Endothelial cell (in vitro differentiated cells): ENCODE measurements at regions not wholly inside any gene's neighbourhood (a gene's known extent, or its start where the extent isn't known, plus 50 kb on each side); places are given as distances from the start of the nearest gene placed in this dataset.

ENCODE experiments used
- DNase-seq: peaks from one replicate; pipeline ENCODE4 v3.0.0; 2021; ENCODE audit warnings: low spot score
- H3K27ac Mint-ChIP-seq: one replicate; pipeline ENCODE4 v1.8.0; 2021; ENCODE audit warnings: mixed read lengths, inconsistent platforms; ENCODE audit not compliant: unreplicated experiment
- H3K27me3 Mint-ChIP-seq: one replicate; pipeline ENCODE4 v1.8.0; 2021; ENCODE audit warnings: mild to moderate bottlenecking, moderate library complexity, mixed read lengths, inconsistent platforms; ENCODE audit not compliant: unreplicated experiment
- H3K36me3 Mint-ChIP-seq: one replicate; pipeline ENCODE4 v1.8.0; 2021; ENCODE audit warnings: mild to moderate bottlenecking, low read depth, mixed read lengths, inconsistent platforms; ENCODE audit not compliant: unreplicated experiment
- H3K4me1 Mint-ChIP-seq: one replicate; pipeline ENCODE4 v1.8.0; 2021; ENCODE audit warnings: mild to moderate bottlenecking, mixed read lengths, inconsistent platforms; ENCODE audit not compliant: unreplicated experiment
- H3K4me3 Mint-ChIP-seq: one replicate; pipeline ENCODE4 v1.8.0; 2021; ENCODE audit warnings: mild to moderate bottlenecking, mixed read lengths, inconsistent platforms; ENCODE audit not compliant: unreplicated experiment
- H3K9me3 Mint-ChIP-seq: one replicate; pipeline ENCODE4 v1.8.0; 2021; ENCODE audit warnings: mixed read lengths, inconsistent platforms; ENCODE audit not compliant: unreplicated experiment
- TF ChIP-seq, protein P1 (sequence below): fragments of 200-600 bp; sonication (generic); IDR thresholded peaks from one replicate; pipeline ENCODE4 v1.5.0; 2021; ENCODE audit warnings: antibody characterized with exemption; ENCODE audit not compliant: unreplicated experiment

DNA sequence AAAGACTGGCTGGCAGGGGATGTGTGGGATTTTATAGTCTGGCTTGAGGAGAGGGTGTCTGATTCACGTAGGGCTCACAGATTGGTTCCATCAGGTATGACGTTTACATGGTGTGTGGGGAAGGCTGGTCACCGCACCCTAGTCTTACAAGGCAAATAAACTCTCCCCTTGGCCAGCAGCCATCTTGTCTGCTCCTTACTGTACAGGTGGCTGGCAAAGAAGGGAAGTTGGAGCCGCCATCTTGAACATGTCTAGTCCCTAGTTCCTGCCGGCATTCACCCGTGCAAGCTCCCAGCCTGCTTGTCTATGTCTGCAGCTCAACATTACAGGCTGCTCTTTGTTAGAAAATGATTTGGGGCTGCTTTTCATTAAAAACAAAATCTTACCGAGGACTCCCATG is 97.6 kb downstream of the RAMP3 start:
- H3K9me3 Mint-ChIP-seq: no peaks in the 10 kb centered on the region
- no peaks in the 10 kb centered on the region for H3K36me3 Mint-ChIP-seq
- TF ChIP-seq, protein P1, sequence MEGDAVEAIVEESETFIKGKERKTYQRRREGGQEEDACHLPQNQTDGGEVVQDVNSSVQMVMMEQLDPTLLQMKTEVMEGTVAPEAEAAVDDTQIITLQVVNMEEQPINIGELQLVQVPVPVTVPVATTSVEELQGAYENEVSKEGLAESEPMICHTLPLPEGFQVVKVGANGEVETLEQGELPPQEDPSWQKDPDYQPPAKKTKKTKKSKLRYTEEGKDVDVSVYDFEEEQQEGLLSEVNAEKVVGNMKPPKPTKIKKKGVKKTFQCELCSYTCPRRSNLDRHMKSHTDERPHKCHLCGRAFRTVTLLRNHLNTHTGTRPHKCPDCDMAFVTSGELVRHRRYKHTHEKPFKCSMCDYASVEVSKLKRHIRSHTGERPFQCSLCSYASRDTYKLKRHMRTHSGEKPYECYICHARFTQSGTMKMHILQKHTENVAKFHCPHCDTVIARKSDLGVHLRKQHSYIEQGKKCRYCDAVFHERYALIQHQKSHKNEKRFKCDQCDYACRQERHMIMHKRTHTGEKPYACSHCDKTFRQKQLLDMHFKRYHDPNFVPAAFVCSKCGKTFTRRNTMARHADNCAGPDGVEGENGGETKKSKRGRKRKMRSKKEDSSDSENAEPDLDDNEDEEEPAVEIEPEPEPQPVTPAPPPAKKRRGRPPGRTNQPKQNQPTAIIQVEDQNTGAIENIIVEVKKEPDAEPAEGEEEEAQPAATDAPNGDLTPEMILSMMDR: no peak
- H3K4me1 Mint-ChIP-seq: no peaks in the 10 kb centered on the region
- H3K27me3 Mint-ChIP-seq: peaks cover 6% of the 10 kb centered on the region
- DNase-seq: no peak
- no peak overlapping the region for H3K27ac Mint-ChIP-seq
- no peak overlapping the region for H3K4me3 Mint-ChIP-seq

DNA sequence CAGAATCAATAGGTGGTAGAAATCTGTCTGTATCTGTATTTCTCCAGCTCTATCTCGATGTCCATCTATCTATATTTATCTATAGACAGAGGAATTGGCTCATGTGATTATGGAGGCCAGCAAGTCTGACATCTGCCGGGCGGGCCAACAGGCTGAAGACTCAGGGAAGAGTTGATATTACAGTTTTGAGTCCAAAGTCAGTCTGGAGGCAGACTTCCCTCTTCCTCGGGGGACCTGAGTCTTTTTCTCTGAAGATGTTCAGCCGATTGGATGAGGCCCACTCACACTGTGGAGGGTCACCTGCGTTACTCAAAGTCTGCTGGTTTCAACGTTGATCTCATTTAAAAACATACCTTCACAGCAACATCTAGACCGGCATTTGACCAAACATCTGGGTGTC is 98.7 kb downstream of the RAMP3 start:
- TF ChIP-seq, protein P1: no peak
- Mint-ChIP-seq H3K36me3 (no peaks in the 10 kb centered on the region), H3K4me1 (no peaks in the 10 kb centered on the region), H3K27ac (no peak overlapping the region), H3K9me3 (no peaks in the 10 kb centered on the region), H3K27me3 (peaks cover 8% of the 10 kb centered on the region), H3K4me3 (no peak overlapping the region)
- DNase-seq: no peak

DNA sequence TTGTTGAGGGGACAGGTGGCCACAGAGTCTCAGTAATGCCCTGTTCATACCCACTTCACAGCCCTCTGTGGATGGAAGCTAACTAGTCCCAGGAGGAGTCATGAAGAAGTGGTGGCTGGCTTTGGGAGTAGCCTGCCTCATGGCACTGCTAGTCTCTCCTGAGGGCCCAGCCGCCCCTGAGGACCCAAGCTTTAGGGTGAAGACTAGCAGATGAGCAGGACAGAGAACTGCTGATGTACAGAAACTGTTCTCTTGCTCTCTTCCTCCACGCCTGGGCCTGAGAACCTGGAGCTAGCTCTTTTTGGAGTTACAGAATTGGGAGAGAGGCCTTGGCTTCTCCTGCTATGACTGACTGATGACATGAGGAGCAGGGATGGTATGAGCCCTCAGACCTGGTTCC is 99.2 kb downstream of the RAMP3 start:
- H3K27me3 Mint-ChIP-seq: peaks cover 8% of the 10 kb centered on the region
- H3K4me1 Mint-ChIP-seq: no peaks in the 10 kb centered on the region
- no peaks in the 10 kb centered on the region for H3K9me3 Mint-ChIP-seq
- H3K27ac Mint-ChIP-seq: no peak overlapping the region
- H3K36me3 Mint-ChIP-seq: no peaks in the 10 kb centered on the region
- TF ChIP-seq, protein P1: no peak
- DNase-seq: no peak
- H3K4me3 Mint-ChIP-seq: no peak overlapping the region

DNA sequence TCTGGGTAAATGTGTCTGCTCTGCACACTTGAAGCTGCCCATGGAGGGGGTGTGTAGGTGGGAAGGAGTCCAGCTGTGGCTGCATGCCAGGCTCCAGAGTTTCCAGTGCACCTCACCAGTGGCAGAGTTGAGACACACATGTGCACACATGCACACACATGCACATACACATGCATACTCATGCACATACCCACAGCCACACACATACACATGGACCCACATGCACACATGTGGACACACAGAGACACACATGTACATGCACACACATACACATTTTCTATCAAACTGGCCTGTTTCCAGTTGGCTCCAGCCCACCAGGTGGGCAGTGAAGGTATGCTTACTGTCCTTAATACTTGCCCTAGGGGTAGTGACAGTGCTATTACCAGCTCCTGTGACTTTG is 99.7 kb downstream of the RAMP3 start:
- H3K9me3 Mint-ChIP-seq: no peaks in the 10 kb centered on the region
- no peak overlapping the region for H3K4me3 Mint-ChIP-seq
- peaks cover 8% of the 10 kb centered on the region for H3K27me3 Mint-ChIP-seq
- no peak for DNase-seq
- H3K27ac Mint-ChIP-seq: no peak overlapping the region
- H3K4me1 Mint-ChIP-seq: no peaks in the 10 kb centered on the region
- TF ChIP-seq, protein P1: no peak
- H3K36me3 Mint-ChIP-seq: no peaks in the 10 kb centered on the region

DNA sequence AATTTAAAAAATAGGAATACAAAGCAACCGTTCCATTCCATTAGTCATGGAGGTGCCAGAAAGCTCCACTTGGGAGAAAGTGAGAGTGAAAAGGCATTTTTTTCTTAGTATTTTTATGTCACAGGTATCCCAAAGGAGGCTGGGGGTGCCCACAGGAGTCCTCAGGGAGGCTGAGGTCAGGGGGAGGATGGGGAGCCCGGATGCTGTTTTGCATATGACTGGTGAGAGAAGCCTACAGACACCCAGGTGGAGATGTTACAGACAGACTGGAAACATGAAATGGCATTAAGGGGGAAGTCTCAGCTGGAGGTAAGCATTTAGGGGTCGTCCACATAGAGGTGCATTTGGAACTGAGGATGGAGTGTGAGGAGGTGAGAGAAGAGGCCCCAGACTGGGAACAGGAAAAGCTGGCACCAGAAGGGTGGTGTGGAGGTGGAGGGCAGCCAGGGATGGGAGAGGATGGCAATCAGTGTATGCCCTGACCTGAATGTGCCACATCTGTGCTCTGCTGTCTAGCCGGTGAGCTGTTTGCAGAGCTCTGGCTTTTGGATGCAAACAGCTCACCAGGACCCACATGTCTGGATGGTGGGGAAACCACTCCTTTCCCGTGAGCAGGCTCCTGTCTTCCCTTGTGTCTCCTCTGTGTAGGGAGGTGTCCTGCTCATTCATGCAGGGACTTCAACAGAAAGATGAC is 101.1 kb downstream of the RAMP3 start:
- no peak overlapping the region for H3K4me3 Mint-ChIP-seq
- no peak overlapping the region for H3K27ac Mint-ChIP-seq
- TF ChIP-seq, protein P1: no peak
- no peaks in the 10 kb centered on the region for H3K9me3 Mint-ChIP-seq
- peaks cover 8% of the 10 kb centered on the region for H3K27me3 Mint-ChIP-seq
- no peak for DNase-seq
- H3K4me1 Mint-ChIP-seq: no peaks in the 10 kb centered on the region
- no peaks in the 10 kb centered on the region for H3K36me3 Mint-ChIP-seq
